ENCODE measurements at regions not wholly inside any gene's neighbourhood (a gene's known extent, or its start where the extent isn't known, plus 50 kb on each side); places are given as distances from the start of the nearest gene placed in this dataset.
"Not testable (repeated sequence)": the region's sequence is repeated elsewhere in the genome, so short reads cannot be mapped to it uniquely, and the experiment has no call there.

DNA sequence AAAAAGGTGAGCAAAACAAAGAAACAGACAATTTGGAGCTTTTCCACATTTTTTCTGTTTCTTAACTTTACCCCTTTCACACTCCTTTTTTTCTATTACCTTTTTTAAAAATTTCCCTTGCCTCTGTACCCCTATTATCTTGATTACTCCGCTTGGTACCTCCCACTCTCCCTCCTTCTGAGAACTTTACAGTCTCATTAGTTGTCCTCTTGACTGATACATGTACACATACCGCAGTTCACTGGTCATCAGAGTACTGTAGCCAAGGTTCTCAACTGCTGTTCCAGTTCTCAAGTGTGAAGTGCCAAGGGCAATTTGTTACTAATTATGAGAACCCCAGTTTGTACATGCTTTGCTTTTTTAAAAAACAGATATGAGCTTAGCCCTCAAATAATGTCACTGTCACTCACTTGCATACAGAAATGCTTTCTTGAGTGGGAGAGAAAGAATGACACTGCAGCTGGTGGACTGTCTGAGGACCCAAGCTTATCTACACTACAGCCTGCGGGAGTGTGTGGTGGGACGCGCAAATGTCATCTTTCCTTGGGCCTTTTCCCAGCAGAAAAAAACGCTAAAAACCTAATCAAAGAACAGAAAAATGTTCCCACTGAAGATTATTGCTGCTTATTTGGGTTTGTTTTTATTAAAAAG lies 160.8 kb downstream of the DISP1 start:
- H3K27ac ChIP-seq (ENCODE audit: low read length), result no peak overlapping the region
- no peaks in the 10 kb centered on the region for H3K36me3 ChIP-seq (ENCODE audit: control insufficient read depth in 1 of 2, insufficient read depth in 2 of 2, low read length in 2 of 2)
- H3K27me3 ChIP-seq (ENCODE audit: low read depth, low read length), result no peaks in the 10 kb centered on the region
- no peak overlapping the region for H3K4me3 ChIP-seq (ENCODE audit: low read depth in 1 of 2, low read length in 2 of 2)
- no peaks in the 10 kb centered on the region for H3K9me3 ChIP-seq (ENCODE audit: control insufficient read depth in 1 of 2, low read length in 2 of 2)
- peaks cover 0 to 7% of the 10 kb centered on the region in 2 donors for H3K4me1 ChIP-seq (ENCODE audit: control insufficient read depth in 1 of 2, insufficient read depth in 2 of 2, low read length in 2 of 2)

DNA sequence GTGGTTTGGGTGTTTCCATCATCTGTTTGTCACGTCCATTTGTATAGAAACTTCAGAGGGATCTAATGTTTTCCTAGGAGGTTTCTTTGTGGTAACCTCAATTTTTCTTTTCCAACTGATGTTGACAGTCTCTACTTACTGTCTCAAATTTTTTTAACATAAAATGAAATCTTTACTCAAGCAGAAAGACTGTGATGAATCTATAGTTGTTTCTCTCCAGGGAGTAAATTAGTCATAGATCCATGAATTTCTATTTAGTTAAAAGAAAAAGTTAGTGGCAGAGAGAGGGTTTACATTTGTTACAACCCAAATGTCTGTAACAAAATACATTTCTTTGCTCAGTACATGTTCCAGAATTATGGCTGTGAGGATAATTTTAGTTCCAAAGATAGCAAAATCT lies 161.6 kb downstream of the DISP1 start:
- Histone ChIP-seq H3K27ac (ENCODE audit: low read length) (no peak overlapping the region), H3K36me3 (ENCODE audit: control insufficient read depth in 1 of 2, insufficient read depth in 2 of 2, low read length in 2 of 2) (no peaks in the 10 kb centered on the region), H3K4me1 (ENCODE audit: control insufficient read depth in 1 of 2, insufficient read depth in 2 of 2, low read length in 2 of 2) (peaks cover 0 to 7% of the 10 kb centered on the region in 2 donors), H3K27me3 (ENCODE audit: low read depth, low read length) (no peaks in the 10 kb centered on the region), H3K9me3 (ENCODE audit: control insufficient read depth in 1 of 2, low read length in 2 of 2) (no peaks in the 10 kb centered on the region), H3K4me3 (ENCODE audit: low read depth in 1 of 2, low read length in 2 of 2) (no peak overlapping the region)

DNA sequence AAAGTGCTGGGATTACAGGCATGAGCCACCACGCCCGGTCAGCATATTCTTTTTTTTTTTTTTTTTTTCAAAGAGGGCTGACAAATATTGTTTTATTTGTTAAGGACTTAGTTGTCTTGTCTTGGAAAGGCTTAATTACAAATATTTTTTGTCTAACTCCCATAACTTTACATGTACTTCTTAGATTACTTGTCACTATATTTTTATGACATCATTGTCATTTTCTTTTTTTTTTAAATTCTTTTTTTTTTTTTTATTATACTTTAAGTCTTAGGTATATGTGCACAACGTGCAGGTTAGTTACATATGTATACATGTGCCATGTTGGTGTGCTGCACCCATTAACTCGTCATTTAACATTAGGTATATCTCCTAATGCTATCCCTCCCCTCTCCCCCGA lies 162.5 kb downstream of the DISP1 start:
- not testable (repeated sequence) for H3K9me3 ChIP-seq (ENCODE audit: control insufficient read depth in 1 of 2, low read length in 2 of 2); H3K4me1 ChIP-seq (ENCODE audit: control insufficient read depth in 1 of 2, insufficient read depth in 2 of 2, low read length in 2 of 2); H3K4me3 ChIP-seq (ENCODE audit: low read depth in 1 of 2, low read length in 2 of 2); H3K27ac ChIP-seq (ENCODE audit: low read length); H3K36me3 ChIP-seq (ENCODE audit: control insufficient read depth in 1 of 2, insufficient read depth in 2 of 2, low read length in 2 of 2); H3K27me3 ChIP-seq (ENCODE audit: low read depth, low read length)

DNA sequence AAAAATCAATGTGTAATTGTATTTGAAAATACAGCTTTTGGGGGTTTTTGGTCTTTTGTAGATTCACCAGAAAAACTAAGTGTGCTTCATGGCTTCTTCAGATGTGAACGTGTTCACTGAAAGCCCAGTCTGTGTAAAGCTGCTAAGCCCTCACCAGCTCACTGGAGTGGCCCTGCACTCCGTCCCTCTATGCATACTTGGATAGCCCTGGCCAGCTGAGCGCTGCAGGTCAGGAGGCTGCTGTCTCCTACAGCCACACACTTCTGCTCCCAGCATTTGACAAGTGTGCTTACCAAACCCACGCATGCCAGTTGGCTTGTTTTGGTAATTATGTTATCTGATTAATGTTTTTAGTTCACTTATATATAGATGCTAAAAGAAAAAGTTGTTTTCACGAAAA lies 163.5 kb downstream of the TLR5 start:
- Histone ChIP-seq H3K27ac (ENCODE audit: low read length) (no peak overlapping the region), H3K4me1 (ENCODE audit: control insufficient read depth in 1 of 2, insufficient read depth in 2 of 2, low read length in 2 of 2) (peaks cover 0 to 7% of the 10 kb centered on the region in 2 donors)

DNA sequence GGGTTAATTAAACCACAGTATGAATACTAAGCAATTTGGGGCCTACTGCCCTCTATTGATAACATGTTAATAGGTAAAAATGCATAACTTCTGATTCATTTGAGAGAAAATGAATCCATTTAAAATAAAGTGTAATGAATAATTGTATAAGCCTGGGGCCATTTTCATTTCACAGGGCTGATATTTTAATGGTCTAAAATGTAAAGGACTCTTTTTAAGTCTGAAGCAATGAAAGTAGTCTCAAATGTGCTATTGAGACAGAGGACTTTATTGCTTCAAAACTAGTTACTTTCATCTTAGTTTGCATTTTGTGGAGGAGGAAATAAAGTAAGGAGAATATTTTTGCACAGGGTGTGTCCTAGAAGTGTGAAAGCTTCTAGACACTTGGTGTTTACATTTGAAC lies 155.4 kb downstream of the TLR5 start:
- Histone ChIP-seq H3K27ac (ENCODE audit: low read length) (no peak overlapping the region), H3K4me1 (ENCODE audit: control insufficient read depth in 1 of 2, insufficient read depth in 2 of 2, low read length in 2 of 2) (no peaks in the 10 kb centered on the region), H3K36me3 (ENCODE audit: control insufficient read depth in 1 of 2, insufficient read depth in 2 of 2, low read length in 2 of 2) (peaks cover 0 to 3% of the 10 kb centered on the region in 2 donors), H3K9me3 (ENCODE audit: control insufficient read depth in 1 of 2, low read length in 2 of 2) (no peaks in the 10 kb centered on the region), H3K27me3 (ENCODE audit: low read depth, low read length) (no peaks in the 10 kb centered on the region), H3K4me3 (ENCODE audit: low read depth in 1 of 2, low read length in 2 of 2) (no peak overlapping the region)

More for the DNA sequence above, 163.5 kb downstream of the TLR5 start:
- H3K36me3 ChIP-seq (ENCODE audit: control insufficient read depth in 1 of 2, insufficient read depth in 2 of 2, low read length in 2 of 2), result no peaks in the 10 kb centered on the region
- no peaks in the 10 kb centered on the region for H3K27me3 ChIP-seq (ENCODE audit: low read depth, low read length)
- no peaks in the 10 kb centered on the region for H3K9me3 ChIP-seq (ENCODE audit: control insufficient read depth in 1 of 2, low read length in 2 of 2)
- H3K4me3 ChIP-seq (ENCODE audit: low read depth in 1 of 2, low read length in 2 of 2), result no peak overlapping the region

DNA sequence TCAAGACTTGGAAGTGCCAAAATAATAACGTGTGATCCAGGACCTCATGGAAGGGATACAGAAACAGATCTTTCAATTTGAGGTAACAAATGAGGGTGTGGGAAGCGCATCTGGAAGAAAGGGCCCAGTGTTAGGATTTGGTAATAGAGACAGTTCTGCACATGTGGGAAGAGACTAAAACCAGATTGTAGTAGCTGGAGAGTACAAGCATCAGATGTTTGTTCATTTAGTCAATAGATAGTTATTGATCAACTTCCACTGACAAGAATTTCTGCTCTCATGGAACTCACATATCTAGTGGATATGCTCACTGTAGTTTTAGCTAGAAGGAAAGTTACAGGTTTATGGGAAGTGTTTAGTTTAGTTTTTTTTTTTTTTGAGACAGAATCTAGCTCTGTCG lies 153.6 kb downstream of the TLR5 start:
- Histone ChIP-seq H3K4me3 (ENCODE audit: low read depth in 1 of 2, low read length in 2 of 2) (no peak overlapping the region), H3K4me1 (ENCODE audit: control insufficient read depth in 1 of 2, insufficient read depth in 2 of 2, low read length in 2 of 2) (no peaks in the 10 kb centered on the region), H3K27me3 (ENCODE audit: low read depth, low read length) (no peaks in the 10 kb centered on the region), H3K9me3 (ENCODE audit: control insufficient read depth in 1 of 2, low read length in 2 of 2) (no peaks in the 10 kb centered on the region), H3K36me3 (ENCODE audit: control insufficient read depth in 1 of 2, insufficient read depth in 2 of 2, low read length in 2 of 2) (peaks cover 0 to 3% of the 10 kb centered on the region in 2 donors), H3K27ac (ENCODE audit: low read length) (no peak overlapping the region)

DNA sequence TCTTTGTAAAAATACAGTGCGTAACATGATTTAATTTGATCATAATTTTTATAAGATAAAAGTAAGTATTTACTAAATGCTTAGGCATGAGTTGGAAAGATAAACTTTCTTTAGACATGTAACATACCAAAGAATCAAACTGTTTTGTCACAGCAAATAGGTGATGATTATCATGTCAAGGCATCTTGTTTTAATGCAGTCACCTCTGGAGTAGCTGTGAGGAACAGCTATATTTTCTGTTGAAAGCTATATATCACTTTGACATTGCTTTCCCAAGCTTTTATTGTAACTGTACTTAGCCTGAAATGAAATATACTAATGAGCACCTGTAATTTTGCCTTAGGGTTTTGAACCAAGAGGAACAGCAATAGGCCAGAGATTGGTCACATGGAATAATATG lies 151.9 kb downstream of the TLR5 start:
- H3K27ac ChIP-seq (ENCODE audit: low read length), result no peak overlapping the region
- peaks cover 0 to 3% of the 10 kb centered on the region in 2 donors for H3K36me3 ChIP-seq (ENCODE audit: control insufficient read depth in 1 of 2, insufficient read depth in 2 of 2, low read length in 2 of 2)
- H3K4me3 ChIP-seq (ENCODE audit: low read depth in 1 of 2, low read length in 2 of 2), result no peak overlapping the region
- H3K4me1 ChIP-seq (ENCODE audit: control insufficient read depth in 1 of 2, insufficient read depth in 2 of 2, low read length in 2 of 2), result no peaks in the 10 kb centered on the region
- H3K27me3 ChIP-seq (ENCODE audit: low read depth, low read length), result no peaks in the 10 kb centered on the region
- no peaks in the 10 kb centered on the region for H3K9me3 ChIP-seq (ENCODE audit: control insufficient read depth in 1 of 2, low read length in 2 of 2)

DNA sequence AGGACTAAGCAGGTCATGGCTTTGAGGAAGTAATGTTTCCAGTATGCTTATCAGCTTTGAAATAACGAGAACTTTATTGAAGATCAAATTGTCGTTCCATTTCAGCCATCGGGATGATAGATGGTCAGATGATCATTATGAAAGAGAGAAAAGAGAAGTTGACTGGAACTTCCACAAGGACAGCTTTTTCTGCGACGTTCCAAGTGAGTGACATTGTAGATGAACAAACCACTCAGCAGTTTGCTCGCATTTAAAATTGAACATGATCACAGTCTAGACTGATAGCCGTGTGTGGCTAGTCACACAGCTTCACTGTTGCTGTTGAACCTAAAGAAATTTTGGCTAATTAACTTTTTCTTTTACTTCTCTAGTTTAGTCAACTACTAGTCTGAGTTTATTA lies 151.1 kb downstream of the TLR5 start:
- Histone ChIP-seq H3K4me1 (ENCODE audit: control insufficient read depth in 1 of 2, insufficient read depth in 2 of 2, low read length in 2 of 2) (no peaks in the 10 kb centered on the region), H3K4me3 (ENCODE audit: low read depth in 1 of 2, low read length in 2 of 2) (no peak overlapping the region), H3K27ac (ENCODE audit: low read length) (no peak overlapping the region), H3K27me3 (ENCODE audit: low read depth, low read length) (no peaks in the 10 kb centered on the region), H3K9me3 (ENCODE audit: control insufficient read depth in 1 of 2, low read length in 2 of 2) (no peaks in the 10 kb centered on the region), H3K36me3 (ENCODE audit: control insufficient read depth in 1 of 2, insufficient read depth in 2 of 2, low read length in 2 of 2) (no peaks in the 10 kb centered on the region)

DNA sequence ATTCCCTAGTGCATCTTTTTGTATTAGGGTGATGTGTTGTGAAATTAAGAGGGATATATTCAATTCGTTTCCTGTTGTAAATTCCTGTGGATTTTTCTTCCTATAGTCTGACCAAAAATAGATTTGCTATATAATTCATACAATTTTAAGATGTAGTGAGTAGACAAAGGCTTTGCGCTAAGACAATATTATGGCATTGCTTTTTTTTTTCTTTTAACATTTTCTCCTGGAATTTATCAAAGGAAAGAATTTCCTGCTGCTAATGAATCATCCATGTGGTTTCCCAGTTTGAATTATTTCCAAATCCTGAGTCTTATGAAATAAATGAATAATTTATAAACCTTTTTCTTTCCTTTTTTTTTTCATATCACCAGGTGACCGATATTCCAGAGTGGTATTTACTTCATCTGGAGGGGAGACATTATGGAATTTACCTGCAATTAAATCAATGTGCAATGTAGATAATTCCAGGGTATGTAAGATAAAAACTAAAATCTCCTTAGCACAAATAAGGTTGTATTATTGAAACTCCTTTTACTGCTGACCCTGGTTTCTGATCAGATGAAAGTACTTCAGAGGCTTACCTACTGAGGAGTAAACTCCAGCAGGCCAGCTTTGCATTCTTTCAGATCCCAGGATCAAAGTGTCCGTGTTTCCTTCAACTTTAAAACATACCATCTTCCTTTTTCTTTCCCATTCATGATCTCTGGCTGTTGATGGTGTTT lies 148.4 kb downstream of the TLR5 start:
- Histone ChIP-seq H3K4me1 (ENCODE audit: control insufficient read depth in 1 of 2, insufficient read depth in 2 of 2, low read length in 2 of 2) (no peaks in the 10 kb centered on the region), H3K36me3 (ENCODE audit: control insufficient read depth in 1 of 2, insufficient read depth in 2 of 2, low read length in 2 of 2) (no peaks in the 10 kb centered on the region), H3K4me3 (ENCODE audit: low read depth in 1 of 2, low read length in 2 of 2) (no peak overlapping the region), H3K27ac (ENCODE audit: low read length) (no peak overlapping the region), H3K27me3 (ENCODE audit: low read depth, low read length) (no peaks in the 10 kb centered on the region), H3K9me3 (ENCODE audit: control insufficient read depth in 1 of 2, low read length in 2 of 2) (no peaks in the 10 kb centered on the region)

DNA sequence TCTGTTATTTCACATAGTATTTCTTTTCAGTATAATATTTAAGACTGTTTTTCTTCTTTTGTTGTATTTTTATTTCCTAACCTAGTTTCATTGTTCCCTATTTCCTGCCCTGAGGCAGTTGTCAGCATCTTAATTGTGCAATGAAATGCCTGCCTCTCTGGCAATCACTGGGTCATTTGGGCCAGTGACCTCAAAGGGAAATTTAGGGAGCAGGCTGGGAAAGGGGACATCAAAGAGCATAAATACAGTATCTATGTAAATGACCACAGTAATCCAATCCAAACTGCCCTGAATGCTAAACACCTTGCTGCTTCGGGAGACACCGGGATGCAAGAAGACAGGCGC lies 147.8 kb downstream of the TLR5 start:
- Histone ChIP-seq H3K4me3 (ENCODE audit: low read depth in 1 of 2, low read length in 2 of 2) (no peak overlapping the region), H3K27me3 (ENCODE audit: low read depth, low read length) (no peaks in the 10 kb centered on the region), H3K9me3 (ENCODE audit: control insufficient read depth in 1 of 2, low read length in 2 of 2) (no peaks in the 10 kb centered on the region), H3K4me1 (ENCODE audit: control insufficient read depth in 1 of 2, insufficient read depth in 2 of 2, low read length in 2 of 2) (no peaks in the 10 kb centered on the region), H3K36me3 (ENCODE audit: control insufficient read depth in 1 of 2, insufficient read depth in 2 of 2, low read length in 2 of 2) (no peaks in the 10 kb centered on the region), H3K27ac (ENCODE audit: low read length) (no peak overlapping the region)

DNA sequence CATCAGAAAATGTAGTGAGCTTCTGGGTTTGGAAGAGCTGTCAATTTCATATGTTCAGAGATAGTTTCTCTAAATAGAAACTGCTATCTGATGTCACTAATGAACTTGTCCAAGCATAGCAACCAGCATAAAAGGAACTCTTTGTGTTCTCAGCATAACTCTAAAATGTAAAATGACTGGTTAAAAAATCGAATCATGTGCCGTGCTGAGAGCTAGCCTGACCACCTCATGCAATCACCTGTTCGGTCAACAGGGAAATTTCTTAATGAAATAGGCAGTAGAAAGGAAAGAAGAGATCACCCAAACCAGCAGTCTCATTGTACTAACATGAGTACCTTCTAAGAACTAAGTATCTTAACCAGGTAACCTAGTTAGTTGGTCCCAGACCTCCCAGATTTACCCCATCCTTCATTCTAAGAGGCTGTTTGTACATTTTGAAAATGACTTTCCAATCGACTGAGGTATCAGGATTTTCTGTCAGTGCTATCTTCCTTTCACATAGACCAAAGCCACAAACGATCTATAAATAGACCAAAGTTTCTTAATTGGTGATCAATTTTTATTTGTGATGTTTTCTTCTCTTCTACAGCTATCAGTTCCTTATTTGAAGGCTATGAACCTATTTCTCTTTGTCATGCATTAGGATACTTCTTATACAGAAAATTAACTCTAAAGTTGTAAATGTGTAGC lies 147.3 kb downstream of the TLR5 start:
- Histone ChIP-seq H3K27ac (ENCODE audit: low read length) (no peak overlapping the region), H3K4me3 (ENCODE audit: low read depth in 1 of 2, low read length in 2 of 2) (no peak overlapping the region)

More for the DNA sequence above, 147.3 kb downstream of the TLR5 start:
- no peaks in the 10 kb centered on the region for H3K9me3 ChIP-seq (ENCODE audit: control insufficient read depth in 1 of 2, low read length in 2 of 2)
- H3K4me1 ChIP-seq (ENCODE audit: control insufficient read depth in 1 of 2, insufficient read depth in 2 of 2, low read length in 2 of 2), result no peaks in the 10 kb centered on the region
- H3K27me3 ChIP-seq (ENCODE audit: low read depth, low read length), result no peaks in the 10 kb centered on the region
- no peaks in the 10 kb centered on the region for H3K36me3 ChIP-seq (ENCODE audit: control insufficient read depth in 1 of 2, insufficient read depth in 2 of 2, low read length in 2 of 2)
